Fibroblast of lung (primary cell): ENCODE measurements at regions not wholly inside any gene's neighbourhood (a gene's known extent, or its start where the extent isn't known, plus 50 kb on each side); places are given as distances from the start of the nearest gene placed in this dataset.

Experiments used
- DNase-seq, 2 donors: peaks; one replicate each; pipeline versions ENCODE4 v3.0.0 to v3.0.0-alpha.2; 2010; ENCODE audit warnings: low read depth in 2 of 2
- H2AFZ ChIP-seq: 2 replicates; pipeline ENCODE4 v1.5.1; 2012; ENCODE audit warnings: low read length, control low read depth, inconsistent platforms
- H3K27ac ChIP-seq: 2 replicates; pipeline ENCODE4 v1.5.1; 2011; ENCODE audit warnings: low read length, control low read depth; ENCODE audit not compliant: insufficient read depth
- H3K27me3 ChIP-seq: 2 replicates; pipeline ENCODE4 v1.5.1; 2011; ENCODE audit warnings: mild to moderate bottlenecking, low read length; ENCODE audit not compliant: control insufficient read depth, insufficient read depth
- H3K36me3 ChIP-seq: 2 replicates; pipeline ENCODE4 v1.5.1; 2011; ENCODE audit warnings: low read length; ENCODE audit not compliant: control insufficient read depth, insufficient read depth
- H3K4me1 ChIP-seq: 2 replicates; pipeline ENCODE4 v1.5.1; 2011; ENCODE audit warnings: low read length; ENCODE audit not compliant: control insufficient read depth, insufficient read depth; ENCODE audit errors: extremely low read depth
- H3K4me2 ChIP-seq: 2 replicates; pipeline ENCODE4 v1.5.1; 2011; ENCODE audit warnings: low read length, control low read depth; ENCODE audit not compliant: insufficient read depth; ENCODE audit errors: extremely low read depth
- H3K4me3 ChIP-seq, 4 experiments: fragments of 200-600 bp in 1 of 4; sonication (generic) in 1 of 4; replicated peaks in 1 of 4; 2 replicates each; pipeline ENCODE4 v1.5.1; 2011 to 2016; ENCODE audit warnings: low read length in 4 of 4, low read depth in 3 of 4, mild to moderate bottlenecking in 3 of 4, control low read depth in 2 of 4, inconsistent platforms in 1 of 4, mixed read lengths in 1 of 4; ENCODE audit not compliant: insufficient read depth in 1 of 4; ENCODE audit errors: control extremely low read depth in 1 of 4
- H3K79me2 ChIP-seq: 2 replicates; pipeline ENCODE4 v1.5.1; 2012; ENCODE audit warnings: mild to moderate bottlenecking, low read length, inconsistent platforms; ENCODE audit not compliant: control insufficient read depth, insufficient read depth
- H3K9ac ChIP-seq: 2 replicates; pipeline ENCODE4 v1.5.1; 2011; ENCODE audit warnings: mild to moderate bottlenecking, low read length, control low read depth; ENCODE audit not compliant: insufficient read depth
- H3K9me3 ChIP-seq: 2 replicates; pipeline ENCODE4 v1.5.1; 2012; ENCODE audit warnings: low read depth, low read length; ENCODE audit not compliant: control insufficient read depth, insufficient read depth
- H4K20me1 ChIP-seq: 2 replicates; pipeline ENCODE4 v1.5.1; 2011; ENCODE audit warnings: low read length; ENCODE audit not compliant: control insufficient read depth, insufficient read depth; ENCODE audit errors: extremely low read depth
- CTCF ChIP-seq, 2 donors: IDR thresholded peaks in 1 of 2; conservative IDR thresholded peaks in 1 of 2; 1 replicate in 1 of 2; 2 replicates in 1 of 2; pipeline ENCODE4 v1.5.1; 2011 to 2012; ENCODE audit warnings: low read length in 2 of 2, control low read depth in 1 of 2, inconsistent platforms in 1 of 2, low read depth in 1 of 2, mild to moderate bottlenecking in 1 of 2
- EZH2 ChIP-seq: IDR thresholded peaks from 2 replicates; pipeline ENCODE4 v1.5.1; 2012; ENCODE audit warnings: low read length, control low read depth, mild to moderate bottlenecking; ENCODE audit errors: missing control alignments

- Histone ChIP-seq H3K4me1 (no peaks in the 10 kb centered on the region), H3K9me3 (no peaks in the 10 kb centered on the region), H2AFZ (no peak overlapping the region), H3K4me3 (no peak overlapping the region), H3K4me2 (no peak overlapping the region), H3K36me3 (no peaks in the 10 kb centered on the region), H3K9ac (no peak overlapping the region), H3K27ac (no peak overlapping the region), H3K79me2 (no peaks in the 10 kb centered on the region), H3K27me3 (no peaks in the 10 kb centered on the region), H4K20me1 (no peaks in the 10 kb centered on the region)
- no peak for TF ChIP-seq CTCF (conservative IDR thresholded peaks at IDR 0.05 in 1 of 2, IDR thresholded peaks at IDR 0.05 in 1 of 2; ENCODE audit: low read depth in 1 of 2, low read length in 2 of 2)
- TF ChIP-seq EZH2: no peak
- peak in 1 of 2 donors; percentile 16 for DNase-seq
Observed at GRCh38 chr12:84079626-84080025, 833.0 kb downstream of the SLC6A15 start.

GRCh38 chr12:84077679-84078078 is 834.9 kb downstream of the SLC6A15 start:
- H3K4me3 ChIP-seq: no peak overlapping the region
- TF ChIP-seq EZH2: no peak
- no peak for TF ChIP-seq CTCF (conservative IDR thresholded peaks at IDR 0.05 in 1 of 2, IDR thresholded peaks at IDR 0.05 in 1 of 2; ENCODE audit: low read depth in 1 of 2, low read length in 2 of 2)
- H3K79me2 ChIP-seq: no peaks in the 10 kb centered on the region
- H3K27me3 ChIP-seq: no peaks in the 10 kb centered on the region
- H3K9ac ChIP-seq: no peak overlapping the region
- DNase-seq: peak; percentile 1 to 19
- H4K20me1 ChIP-seq: no peaks in the 10 kb centered on the region
- no peaks in the 10 kb centered on the region for H3K36me3 ChIP-seq
- H3K4me1 ChIP-seq: no peaks in the 10 kb centered on the region
- H3K4me2 ChIP-seq: no peak overlapping the region
- H2AFZ ChIP-seq: no peak overlapping the region
- H3K27ac ChIP-seq: no peak overlapping the region
- no peaks in the 10 kb centered on the region for H3K9me3 ChIP-seq

GRCh38 chr12:84075991-84076390 is 836.6 kb downstream of the SLC6A15 start:
- no peaks in the 10 kb centered on the region for H3K36me3 ChIP-seq
- no peaks in the 10 kb centered on the region for H3K4me1 ChIP-seq
- H3K79me2 ChIP-seq: no peaks in the 10 kb centered on the region
- no peaks in the 10 kb centered on the region for H3K27me3 ChIP-seq
- no peak overlapping the region for H3K9ac ChIP-seq
- no peak overlapping the region for H2AFZ ChIP-seq
- no peak overlapping the region for H3K4me3 ChIP-seq
- no peak for TF ChIP-seq CTCF (conservative IDR thresholded peaks at IDR 0.05 in 1 of 2, IDR thresholded peaks at IDR 0.05 in 1 of 2; ENCODE audit: low read depth in 1 of 2, low read length in 2 of 2)
- no peak for TF ChIP-seq EZH2
- no peak overlapping the region for H3K27ac ChIP-seq
- DNase-seq: peak in 1 of 2 donors; percentile 31
- H3K4me2 ChIP-seq: no peak overlapping the region
- H4K20me1 ChIP-seq: no peaks in the 10 kb centered on the region
- H3K9me3 ChIP-seq: no peaks in the 10 kb centered on the region
